Nucleus accumbens (tissue), 56 donors: ENCODE measurements at regions not wholly inside any gene's neighbourhood (a gene's known extent, or its start where the extent isn't known, plus 50 kb on each side); places are given as distances from the start of the nearest gene placed in this dataset.

Experiments
- DNase-seq, 56 donors: peaks; one replicate each; lab custom pipeline; 2025; lab: John Stamatoyannopoulos, UW

- DNase-seq = no peak
Measured at GRCh38 chr6:45794465-45794864, 221.2 kb downstream of the CLIC5 start.

GRCh38 chr6:45791211-45792168, 224.2 kb downstream of the CLIC5 start:
- DNase-seq = no peak

GRCh38 chr6:45789238-45789637, 226.4 kb downstream of the CLIC5 start:
- DNase-seq = no peak

- DNase-seq = no peak
Measured at GRCh38 chr6:45787384-45787783, 228.3 kb downstream of the CLIC5 start.

DNA sequence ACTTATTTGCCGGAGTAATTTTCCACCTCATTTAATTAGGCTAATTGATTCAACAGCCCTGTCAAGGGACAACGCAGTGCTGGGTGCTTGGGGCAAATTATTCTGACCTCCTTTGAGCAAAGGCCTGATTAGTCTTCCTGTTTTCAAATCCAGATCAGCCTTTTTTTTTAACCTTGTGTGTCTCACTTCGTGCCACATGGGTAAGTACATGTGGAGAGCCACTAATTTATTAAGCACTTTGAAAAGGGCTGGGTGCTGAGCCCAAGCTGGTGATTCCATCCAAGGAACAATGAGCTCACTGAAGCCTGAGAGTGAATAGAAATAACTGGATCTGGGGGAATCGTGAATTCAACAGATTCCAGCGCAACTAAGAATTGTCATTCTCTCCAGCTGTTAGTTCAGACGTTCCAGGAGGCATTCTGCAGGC, 229.3 kb downstream of the CLIC5 start:
- peak in 6 of 56 donors; percentile 3 to 12 (median 6) for DNase-seq

- DNase-seq = no peak
Measured at GRCh38 chr6:45784250-45784649, 231.4 kb downstream of the CLIC5 start.

DNA sequence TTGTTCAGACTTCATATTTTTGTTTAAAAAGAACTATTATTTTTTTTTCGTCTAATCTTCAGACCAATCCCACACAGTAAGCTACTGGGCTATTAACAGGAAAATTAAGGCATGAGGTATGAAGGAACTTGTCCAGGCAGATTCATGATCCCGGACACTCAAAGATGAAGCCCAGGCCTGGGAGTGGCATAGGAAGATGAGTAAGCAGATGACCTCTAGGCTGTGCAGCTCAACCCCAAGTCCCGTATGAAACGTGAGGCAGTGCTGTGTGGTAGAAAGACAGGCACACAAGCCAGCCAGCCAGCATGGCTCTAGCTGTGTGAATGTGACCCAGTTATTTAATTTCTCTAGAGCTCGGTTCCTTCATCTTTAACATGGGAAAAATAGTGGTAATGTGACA, 231.9 kb downstream of the CLIC5 start:
- no peak for DNase-seq

GRCh38 chr6:45781890-45782289, 233.8 kb downstream of the CLIC5 start:
- no peak for DNase-seq

DNA sequence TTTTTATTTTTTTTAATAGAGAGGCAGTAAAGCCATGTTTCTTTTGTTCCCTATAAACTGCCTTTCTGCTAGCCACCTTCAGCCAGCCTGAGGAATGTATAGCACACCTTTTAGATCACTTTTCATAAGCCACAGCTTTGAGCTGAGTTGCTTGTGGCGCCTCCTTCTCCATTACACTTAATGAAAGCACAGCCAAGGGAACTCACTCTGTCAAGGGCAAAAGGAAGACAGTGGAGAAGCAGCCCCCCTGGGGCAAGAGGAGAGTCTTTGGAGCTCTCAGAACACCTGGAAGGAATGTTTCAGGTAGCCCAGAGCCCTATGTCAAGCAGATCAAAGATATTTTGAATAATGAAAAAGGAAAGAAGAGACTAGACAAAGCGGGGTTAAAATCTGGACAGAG, 235.1 kb downstream of the CLIC5 start:
- DNase-seq = no peak

GRCh38 chr6:45775026-45775697, 240.5 kb downstream of the CLIC5 start:
- DNase-seq = no peak

DNA sequence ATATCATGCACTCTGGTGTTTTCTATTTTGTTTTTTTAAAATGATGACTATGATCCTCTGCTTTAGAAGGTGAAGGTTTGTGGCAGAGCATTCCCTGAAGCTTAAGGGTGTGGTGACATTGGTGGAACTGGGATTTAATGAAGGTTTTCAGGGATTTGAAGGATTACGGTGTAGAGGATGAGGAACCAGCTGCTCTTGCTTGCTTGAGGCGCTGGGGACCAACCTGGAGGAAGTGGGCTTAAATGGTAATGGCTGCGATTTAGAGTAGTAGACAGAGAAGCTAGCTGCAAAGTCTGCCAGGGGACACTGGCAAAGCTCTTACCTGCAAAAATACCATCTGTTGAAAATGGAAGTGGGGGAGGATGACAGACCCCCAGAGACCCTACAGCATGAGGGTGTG, 241.8 kb downstream of the CLIC5 start:
- DNase-seq = no peak

- DNase-seq = no peak
Measured at GRCh38 chr6:45772886-45773495, 242.7 kb downstream of the CLIC5 start.

DNA sequence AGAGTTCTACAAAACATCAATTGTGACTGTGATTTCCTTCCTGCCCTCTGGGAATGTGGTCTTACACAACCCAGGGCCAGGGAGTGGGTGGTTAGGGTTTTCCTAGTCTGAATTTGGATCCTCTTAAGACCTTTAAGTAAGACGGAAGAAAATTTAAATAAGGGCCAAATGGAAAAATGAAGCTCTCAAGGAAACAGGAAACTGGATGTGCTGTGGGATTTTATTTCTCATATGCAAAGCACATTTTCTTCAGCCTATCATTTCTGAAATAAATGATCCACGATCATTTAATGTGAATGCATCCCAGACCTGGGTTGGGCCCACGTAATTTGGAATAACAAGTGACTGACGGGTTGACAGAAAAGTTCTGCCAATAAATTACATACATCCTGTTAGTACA, 243.6 kb downstream of the CLIC5 start:
- no peak for DNase-seq

GRCh38 chr6:45763281-45763680, 252.4 kb downstream of the CLIC5 start:
- DNase-seq = no peak

DNA sequence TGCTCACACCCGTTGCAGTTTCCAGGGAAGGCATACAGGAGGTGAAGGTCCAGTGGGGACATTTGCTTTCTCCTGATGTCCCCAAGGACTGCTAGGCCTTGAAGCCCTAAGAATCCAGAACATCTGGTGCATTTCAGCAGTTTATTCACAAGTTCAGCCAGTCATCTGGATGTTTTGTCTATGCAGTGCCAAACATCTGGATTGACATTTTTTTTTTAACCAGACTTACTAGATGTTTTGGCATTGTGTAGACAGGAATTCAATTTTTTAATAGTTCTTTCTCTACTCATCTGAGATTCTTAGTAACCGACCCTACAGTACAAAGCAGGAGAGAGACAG, 256.2 kb downstream of the CLIC5 start:
- no peak for DNase-seq

- no peak for DNase-seq
Measured at GRCh38 chr6:45758787-45759471, 256.7 kb downstream of the CLIC5 start.

GRCh38 chr6:45757443-45758130, 258.1 kb downstream of the CLIC5 start:
- no peak for DNase-seq

DNA sequence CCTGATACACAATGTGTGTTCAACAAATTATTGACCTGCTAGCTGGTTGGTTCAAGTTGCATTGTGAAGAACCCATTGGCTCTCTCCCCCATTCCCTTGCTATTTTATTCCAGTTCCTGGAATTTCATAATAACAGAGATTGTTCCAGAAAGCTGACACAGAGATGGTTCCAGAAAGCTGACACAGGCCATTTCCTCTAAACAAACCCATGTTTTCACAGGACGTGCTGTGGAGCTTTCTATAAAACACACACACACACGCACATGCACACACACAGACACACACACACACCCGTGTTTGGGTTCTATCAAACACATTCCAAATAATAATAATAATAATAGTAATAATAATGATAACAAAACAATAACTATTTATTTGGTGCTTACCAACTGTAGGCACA, 259.1 kb downstream of the CLIC5 start:
- no peak for DNase-seq

DNA sequence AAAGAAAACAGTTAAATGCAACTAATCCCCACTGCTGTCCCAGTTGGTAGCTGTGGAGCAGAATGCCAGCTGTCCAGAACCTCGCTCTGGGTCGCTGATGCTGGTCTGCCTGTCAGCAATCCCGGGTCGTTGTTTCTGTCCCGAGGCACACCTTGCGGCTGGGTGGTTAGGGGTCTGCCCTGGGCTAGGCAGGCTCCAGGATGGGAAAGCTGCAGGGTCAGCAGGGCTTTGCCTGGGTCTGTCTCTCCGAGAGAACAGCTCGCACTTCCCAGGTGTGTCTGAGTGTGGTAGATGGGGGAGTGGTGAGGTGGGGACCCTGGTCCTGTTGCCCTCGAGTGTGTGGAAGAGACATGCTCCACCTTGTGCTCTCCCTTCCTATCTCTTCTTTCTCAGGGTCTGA, 261.2 kb downstream of the CLIC5 start:
- DNase-seq = no peak

- DNase-seq = no peak
Measured at GRCh38 chr6:45746046-45746445, 269.6 kb downstream of the CLIC5 start.
